Ascending aorta (tissue), 2 donors: ENCODE measurements at regions not wholly inside any gene's neighbourhood (a gene's known extent, or its start where the extent isn't known, plus 50 kb on each side); places are given as distances from the start of the nearest gene placed in this dataset.
"Not testable (repeated sequence)": the region's sequence is repeated elsewhere in the genome, so short reads cannot be mapped to it uniquely, and the experiment has no call there.

Experiments
- DNase-seq, 2 donors: peaks; one replicate each; pipeline ENCODE4 v3.0.0-alpha.2; 2019; ENCODE audit warnings: low spot score in 2 of 2
- H3K27ac ChIP-seq, 2 donors: fragments of 200-600 bp; sonication (generic); one replicate each; pipeline ENCODE4 v1.5.1; 2016 to 2017; ENCODE audit warnings: mild to moderate bottlenecking in 1 of 2
- H3K27me3 ChIP-seq: fragments of 200-600 bp; sonication (generic); one replicate; pipeline ENCODE4 v1.5.1; 2017
- H3K36me3 ChIP-seq, 2 donors: fragments of 200-600 bp; sonication (generic); one replicate each; pipeline ENCODE4 v1.5.1; 2016
- H3K4me1 ChIP-seq, 2 donors: fragments of 200-600 bp; sonication (generic); one replicate each; pipeline ENCODE4 v1.5.1; 2016 to 2017; ENCODE audit warnings: mild to moderate bottlenecking in 1 of 2
- H3K4me3 ChIP-seq, 2 donors: fragments of 200-600 bp; sonication (generic); one replicate each; pipeline ENCODE4 v1.5.1; 2016 to 2017; ENCODE audit warnings: mild to moderate bottlenecking in 1 of 2
- H3K9me3 ChIP-seq, 2 donors: fragments of 200-600 bp; sonication (generic); one replicate each; pipeline ENCODE4 v1.5.1; 2016
- CTCF ChIP-seq, 3 experiments: fragments of 200-600 bp in 2 of 3; fragments of 450-650 bp in 1 of 3; sonication (generic) in 2 of 3; IDR thresholded peaks; one replicate each; pipeline ENCODE4 v1.5.1; 2016 to 2019; ENCODE audit warnings: antibody characterized with exemption in 3 of 3, mild to moderate bottlenecking in 1 of 3, moderate library complexity in 1 of 3
- intact Hi-C: fragments of 100-400 bp; cut with DNase I; formaldehyde crosslinking; loops from one replicate; pipeline ENCODE4 v1.15.1; 2023

- TF ChIP-seq CTCF (IDR thresholded peaks at IDR 0.05) = no peak
- Histone ChIP-seq H3K9me3 (no peaks in the 10 kb centered on the region), H3K27ac (no peak overlapping the region), H3K27me3 (no peaks in the 10 kb centered on the region), H3K36me3 (no peaks in the 10 kb centered on the region), H3K4me3 (no peak overlapping the region), H3K4me1 (no peaks in the 10 kb centered on the region)
- intact Hi-C loops = no loop called here
- no peak for DNase-seq
Measured at GRCh38 chr17:53626286-53626685, 196.4 kb upstream of the KIF2B start.

- TF ChIP-seq CTCF (IDR thresholded peaks at IDR 0.05) = no peak
- intact Hi-C loops = no loop called here
- H3K27ac ChIP-seq = no peak overlapping the region
- H3K4me3 ChIP-seq = no peak overlapping the region
- H3K27me3 ChIP-seq = no peaks in the 10 kb centered on the region
- DNase-seq = no peak
- no peaks in the 10 kb centered on the region for H3K4me1 ChIP-seq
- H3K36me3 ChIP-seq = no peaks in the 10 kb centered on the region
- H3K9me3 ChIP-seq = no peaks in the 10 kb centered on the region
Measured at GRCh38 chr17:53619025-53619424, 203.7 kb upstream of the KIF2B start.

GRCh38 chr17:53608208-53608607 is 214.5 kb upstream of the KIF2B start:
- H3K9me3 ChIP-seq, H3K4me1 ChIP-seq, intact Hi-C loops, H3K36me3 ChIP-seq, DNase-seq, H3K27me3 ChIP-seq, H3K4me3 ChIP-seq, H3K27ac ChIP-seq: not testable (repeated sequence)

- no peak overlapping the region for H3K27ac ChIP-seq
- H3K4me3 ChIP-seq = no peak overlapping the region
- H3K27me3 ChIP-seq = no peaks in the 10 kb centered on the region
- intact Hi-C loops = no loop called here
- TF ChIP-seq CTCF (IDR thresholded peaks at IDR 0.05) = no peak
- no peaks in the 10 kb centered on the region for H3K9me3 ChIP-seq
- no peaks in the 10 kb centered on the region for H3K4me1 ChIP-seq
- no peak for DNase-seq
- no peaks in the 10 kb centered on the region for H3K36me3 ChIP-seq
Measured at GRCh38 chr17:53607475-53607874, 215.3 kb upstream of the KIF2B start.

GRCh38 chr17:53588317-53588716 is 234.4 kb upstream of the KIF2B start:
- intact Hi-C loops = no loop called here
- no peaks in the 10 kb centered on the region for H3K36me3 ChIP-seq
- no peak for DNase-seq

GRCh38 chr17:53574038-53574437 is 248.7 kb upstream of the KIF2B start:
- Histone ChIP-seq H3K27me3 (no peaks in the 10 kb centered on the region), H3K36me3 (no peaks in the 10 kb centered on the region), H3K27ac (no peak overlapping the region), H3K4me1 (no peaks in the 10 kb centered on the region), H3K4me3 (no peak overlapping the region), H3K9me3 (no peaks in the 10 kb centered on the region)
- DNase-seq = no peak
- intact Hi-C loops = no loop called here
- TF ChIP-seq CTCF (IDR thresholded peaks at IDR 0.05) = no peak

More at GRCh38 chr17:53588317-53588716, 234.4 kb upstream of the KIF2B start:
- H3K9me3 ChIP-seq = no peaks in the 10 kb centered on the region
- H3K4me3 ChIP-seq = no peak overlapping the region
- no peak for TF ChIP-seq CTCF (IDR thresholded peaks at IDR 0.05)
- no peak overlapping the region for H3K27ac ChIP-seq
- H3K4me1 ChIP-seq = no peaks in the 10 kb centered on the region
- no peaks in the 10 kb centered on the region for H3K27me3 ChIP-seq
